ENCODE measurements at regions not wholly inside any gene's neighbourhood (a gene's known extent, or its start where the extent isn't known, plus 50 kb on each side); places are given as distances from the start of the nearest gene placed in this dataset. TPM values are rescaled to one million over a fixed set of nuclear protein-coding genes. Genes with fewer than 3 reads are reported as not detected.

Small RNA genes lying in the stretch of these regions (small RNA-seq; reads per million reads assigned to genes)
- gene AL390877.1 (not detected), gene RF00561 (not detected)
